Liver (tissue), 8 donors: ENCODE measurements at regions not wholly inside any gene's neighbourhood (a gene's known extent, or its start where the extent isn't known, plus 50 kb on each side); places are given as distances from the start of the nearest gene placed in this dataset.

Experiments
- DNase-seq: peaks from one replicate; pipeline ENCODE4 v3.0.0-alpha.2; 2017; ENCODE audit warnings: low spot score
- H3K27ac ChIP-seq, 2 donors: one replicate each; pipeline ENCODE4 v1.7.0; 2013; ENCODE audit warnings: inconsistent platforms in 2 of 2, low read length in 2 of 2, control low read depth in 1 of 2, low read depth in 1 of 2, mild to moderate bottlenecking in 1 of 2
- H3K27me3 ChIP-seq, 4 donors: one replicate each; pipeline versions ENCODE4 v1.6.1 to v1.7.0; 2013; ENCODE audit warnings: low read length in 3 of 4, inconsistent platforms in 1 of 4, mild to moderate bottlenecking in 1 of 4, moderate library complexity in 1 of 4; ENCODE audit not compliant: control insufficient read depth in 4 of 4, insufficient read depth in 4 of 4
- H3K36me3 ChIP-seq, 4 donors: one replicate each; pipeline versions ENCODE4 v1.6.1 to v1.7.0; 2013; ENCODE audit warnings: low read length in 3 of 4, mild to moderate bottlenecking in 3 of 4, low read depth in 1 of 4, moderate library complexity in 1 of 4; ENCODE audit not compliant: control insufficient read depth in 4 of 4, insufficient read depth in 3 of 4
- H3K4me1 ChIP-seq, 4 donors: one replicate each; pipeline versions ENCODE4 v1.6.1 to v1.7.0; 2013; ENCODE audit warnings: low read length in 3 of 4, mild to moderate bottlenecking in 3 of 4, moderate library complexity in 1 of 4; ENCODE audit not compliant: control insufficient read depth in 4 of 4, insufficient read depth in 4 of 4
- H3K4me3 ChIP-seq, 3 donors: one replicate each; pipeline versions ENCODE4 v1.6.1 to v1.7.0; 2013; ENCODE audit warnings: low read length in 3 of 3, control low read depth in 1 of 3, low read depth in 1 of 3, mild to moderate bottlenecking in 1 of 3
- H3K9ac ChIP-seq, 2 donors: one replicate each; pipeline ENCODE4 v1.7.0; 2013; ENCODE audit warnings: low read length in 2 of 2, mild to moderate bottlenecking in 2 of 2, moderate library complexity in 2 of 2, control low read depth in 1 of 2, low read depth in 1 of 2
- H3K9me3 ChIP-seq, 4 donors: one replicate each; pipeline versions ENCODE4 v1.6.1 to v1.7.0; 2013; ENCODE audit warnings: low read length in 3 of 4; ENCODE audit not compliant: control insufficient read depth in 4 of 4
- EGR1 ChIP-seq, 2 donors: IDR thresholded peaks; 2 replicates each; pipeline ENCODE4 v1.6.1; 2016 to 2018; ENCODE audit warnings: antibody characterized with exemption in 2 of 2, low read depth in 2 of 2
- FOXA1 ChIP-seq: IDR thresholded peaks from 2 replicates; pipeline ENCODE4 v1.6.1; 2016; ENCODE audit warnings: antibody characterized with exemption
- GABPA ChIP-seq, 2 donors: IDR thresholded peaks in 1 of 2; conservative IDR thresholded peaks in 1 of 2; 2 replicates each; pipeline ENCODE4 v1.6.1; 2016; ENCODE audit warnings: antibody characterized with exemption in 2 of 2, mild to moderate bottlenecking in 1 of 2, moderate library complexity in 1 of 2
- HNF4G ChIP-seq: IDR thresholded peaks from 2 replicates; pipeline ENCODE4 v1.6.1; 2016; ENCODE audit warnings: antibody characterized with exemption
- NR2F2 ChIP-seq: IDR thresholded peaks from 2 replicates; pipeline ENCODE4 v1.6.1; 2016; ENCODE audit warnings: antibody characterized with exemption
- RAD21 ChIP-seq, 2 donors: IDR thresholded peaks; 2 replicates each; pipeline ENCODE4 v1.6.1; 2016; ENCODE audit warnings: antibody characterized with exemption in 2 of 2, mild to moderate bottlenecking in 2 of 2
- RXRA ChIP-seq, 2 donors: IDR thresholded peaks; 2 replicates each; pipeline ENCODE4 v1.6.1; 2017 to 2018; ENCODE audit warnings: antibody characterized with exemption in 2 of 2, mild to moderate bottlenecking in 1 of 2
- TAF1 ChIP-seq: conservative IDR thresholded peaks from 2 replicates; pipeline ENCODE4 v1.6.1; 2016; ENCODE audit warnings: antibody characterized with exemption, mild to moderate bottlenecking
- YY1 ChIP-seq: IDR thresholded peaks from 2 replicates; pipeline ENCODE4 v1.6.1; 2016; ENCODE audit warnings: antibody characterized with exemption, mild to moderate bottlenecking
- WGBS: extraction: QIAGEN DNeasy Blood & Tissue Kit; methylation state at CpG from one replicate; pipeline ENCODE4 v1.1.7; 2013; 5-methylcytosine and 5-hydroxymethylcytosine counted together
- TF ChIP-seq, protein P1 (sequence below): IDR thresholded peaks from 2 replicates; pipeline ENCODE4 v1.6.1; 2016; ENCODE audit warnings: antibody characterized with exemption, mild to moderate bottlenecking
- TF ChIP-seq, protein P2 (sequence below): fragments of 150-350 bp; IDR thresholded peaks from 2 replicates; pipeline ENCODE4 v1.5.1; 2017; ENCODE audit warnings: improper control_type of control experiment, low read depth, low read length; ENCODE audit not compliant: missing input control
- TF ChIP-seq, protein P3 (sequence below): IDR thresholded peaks from 2 replicates; pipeline ENCODE4 v1.6.1; 2016; ENCODE audit warnings: antibody characterized with exemption
- donor health status: healthy.
- donor health status: healthy.
- donor health status: healthy.
- donor health status: healthy.
- donor health status: healthy.

- WGBS, result 25% methylated on average over 4 of the region's 4 CpGs
Observed at GRCh38 chr14:29233188-29233587, 466.6 kb downstream of the FOXG1 start.

DNA sequence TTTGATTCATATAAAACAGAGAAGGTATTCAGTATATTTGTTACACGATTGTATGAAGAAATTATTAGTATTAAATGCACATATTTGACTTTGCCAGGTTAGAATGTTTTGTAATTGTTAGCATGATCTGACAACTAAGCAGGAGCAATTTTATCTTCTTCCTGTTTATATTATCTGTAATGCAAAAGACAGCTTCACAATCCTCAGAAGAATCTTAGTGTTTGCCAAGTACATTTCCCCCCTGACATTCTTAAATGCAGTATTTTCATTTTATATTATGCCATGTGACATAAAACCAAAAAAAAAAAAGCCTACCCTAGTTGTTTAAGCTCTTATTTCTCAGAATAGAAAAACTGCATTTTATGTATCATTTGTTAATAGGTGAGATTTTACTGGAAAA lies 469.4 kb downstream of the FOXG1 start:
- Histone ChIP-seq H3K4me3 (no peak overlapping the region), H3K27ac (no peak overlapping the region), H3K9ac (no peak overlapping the region), H3K36me3 (no peaks in the 10 kb centered on the region), H3K9me3 (no peaks in the 10 kb centered on the region), H3K4me1 (no peaks in the 10 kb centered on the region), H3K27me3 (no peaks in the 10 kb centered on the region)
- WGBS, result 49% methylated on average over 1 of the region's 1 CpG
- TF ChIP-seq, protein P1, sequence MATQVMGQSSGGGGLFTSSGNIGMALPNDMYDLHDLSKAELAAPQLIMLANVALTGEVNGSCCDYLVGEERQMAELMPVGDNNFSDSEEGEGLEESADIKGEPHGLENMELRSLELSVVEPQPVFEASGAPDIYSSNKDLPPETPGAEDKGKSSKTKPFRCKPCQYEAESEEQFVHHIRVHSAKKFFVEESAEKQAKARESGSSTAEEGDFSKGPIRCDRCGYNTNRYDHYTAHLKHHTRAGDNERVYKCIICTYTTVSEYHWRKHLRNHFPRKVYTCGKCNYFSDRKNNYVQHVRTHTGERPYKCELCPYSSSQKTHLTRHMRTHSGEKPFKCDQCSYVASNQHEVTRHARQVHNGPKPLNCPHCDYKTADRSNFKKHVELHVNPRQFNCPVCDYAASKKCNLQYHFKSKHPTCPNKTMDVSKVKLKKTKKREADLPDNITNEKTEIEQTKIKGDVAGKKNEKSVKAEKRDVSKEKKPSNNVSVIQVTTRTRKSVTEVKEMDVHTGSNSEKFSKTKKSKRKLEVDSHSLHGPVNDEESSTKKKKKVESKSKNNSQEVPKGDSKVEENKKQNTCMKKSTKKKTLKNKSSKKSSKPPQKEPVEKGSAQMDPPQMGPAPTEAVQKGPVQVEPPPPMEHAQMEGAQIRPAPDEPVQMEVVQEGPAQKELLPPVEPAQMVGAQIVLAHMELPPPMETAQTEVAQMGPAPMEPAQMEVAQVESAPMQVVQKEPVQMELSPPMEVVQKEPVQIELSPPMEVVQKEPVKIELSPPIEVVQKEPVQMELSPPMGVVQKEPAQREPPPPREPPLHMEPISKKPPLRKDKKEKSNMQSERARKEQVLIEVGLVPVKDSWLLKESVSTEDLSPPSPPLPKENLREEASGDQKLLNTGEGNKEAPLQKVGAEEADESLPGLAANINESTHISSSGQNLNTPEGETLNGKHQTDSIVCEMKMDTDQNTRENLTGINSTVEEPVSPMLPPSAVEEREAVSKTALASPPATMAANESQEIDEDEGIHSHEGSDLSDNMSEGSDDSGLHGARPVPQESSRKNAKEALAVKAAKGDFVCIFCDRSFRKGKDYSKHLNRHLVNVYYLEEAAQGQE, result no peak
- no peak for TF ChIP-seq GABPA (IDR thresholded peaks at IDR 0.05 in 1 of 2, conservative IDR thresholded peaks at IDR 0.05 in 1 of 2)
- TF ChIP-seq, protein P2, sequence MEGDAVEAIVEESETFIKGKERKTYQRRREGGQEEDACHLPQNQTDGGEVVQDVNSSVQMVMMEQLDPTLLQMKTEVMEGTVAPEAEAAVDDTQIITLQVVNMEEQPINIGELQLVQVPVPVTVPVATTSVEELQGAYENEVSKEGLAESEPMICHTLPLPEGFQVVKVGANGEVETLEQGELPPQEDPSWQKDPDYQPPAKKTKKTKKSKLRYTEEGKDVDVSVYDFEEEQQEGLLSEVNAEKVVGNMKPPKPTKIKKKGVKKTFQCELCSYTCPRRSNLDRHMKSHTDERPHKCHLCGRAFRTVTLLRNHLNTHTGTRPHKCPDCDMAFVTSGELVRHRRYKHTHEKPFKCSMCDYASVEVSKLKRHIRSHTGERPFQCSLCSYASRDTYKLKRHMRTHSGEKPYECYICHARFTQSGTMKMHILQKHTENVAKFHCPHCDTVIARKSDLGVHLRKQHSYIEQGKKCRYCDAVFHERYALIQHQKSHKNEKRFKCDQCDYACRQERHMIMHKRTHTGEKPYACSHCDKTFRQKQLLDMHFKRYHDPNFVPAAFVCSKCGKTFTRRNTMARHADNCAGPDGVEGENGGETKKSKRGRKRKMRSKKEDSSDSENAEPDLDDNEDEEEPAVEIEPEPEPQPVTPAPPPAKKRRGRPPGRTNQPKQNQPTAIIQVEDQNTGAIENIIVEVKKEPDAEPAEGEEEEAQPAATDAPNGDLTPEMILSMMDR, result no peak
- TF ChIP-seq NR2F2, result no peak
- TF ChIP-seq RAD21 (IDR thresholded peaks at IDR 0.05), result no peak
- TF ChIP-seq HNF4G, result no peak
- TF ChIP-seq, protein P3, sequence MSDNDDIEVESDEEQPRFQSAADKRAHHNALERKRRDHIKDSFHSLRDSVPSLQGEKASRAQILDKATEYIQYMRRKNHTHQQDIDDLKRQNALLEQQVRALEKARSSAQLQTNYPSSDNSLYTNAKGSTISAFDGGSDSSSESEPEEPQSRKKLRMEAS, result no peak
- TF ChIP-seq RXRA (IDR thresholded peaks at IDR 0.05), result no peak
- no peak for TF ChIP-seq YY1
- no peak for TF ChIP-seq EGR1 (IDR thresholded peaks at IDR 0.05; ENCODE audit: low read depth in 2 of 2)
- TF ChIP-seq FOXA1, result no peak
- DNase-seq, result no peak

More at GRCh38 chr14:29233188-29233587, 466.6 kb downstream of the FOXG1 start:
- no peak overlapping the region for H3K27ac ChIP-seq
- no peaks in the 10 kb centered on the region for H3K36me3 ChIP-seq
- no peaks in the 10 kb centered on the region for H3K4me1 ChIP-seq
- no peak overlapping the region for H3K9ac ChIP-seq
- no peaks in the 10 kb centered on the region for H3K27me3 ChIP-seq
- no peak overlapping the region for H3K4me3 ChIP-seq
- H3K9me3 ChIP-seq, result no peaks in the 10 kb centered on the region
- DNase-seq, result no peak
- no peak for TF ChIP-seq TAF1
- TF ChIP-seq, protein P1, result no peak
